ENCODE measurements at regions not wholly inside any gene's neighbourhood (a gene's known extent, or its start where the extent isn't known, plus 50 kb on each side); places are given as distances from the start of the nearest gene placed in this dataset.

DNA sequence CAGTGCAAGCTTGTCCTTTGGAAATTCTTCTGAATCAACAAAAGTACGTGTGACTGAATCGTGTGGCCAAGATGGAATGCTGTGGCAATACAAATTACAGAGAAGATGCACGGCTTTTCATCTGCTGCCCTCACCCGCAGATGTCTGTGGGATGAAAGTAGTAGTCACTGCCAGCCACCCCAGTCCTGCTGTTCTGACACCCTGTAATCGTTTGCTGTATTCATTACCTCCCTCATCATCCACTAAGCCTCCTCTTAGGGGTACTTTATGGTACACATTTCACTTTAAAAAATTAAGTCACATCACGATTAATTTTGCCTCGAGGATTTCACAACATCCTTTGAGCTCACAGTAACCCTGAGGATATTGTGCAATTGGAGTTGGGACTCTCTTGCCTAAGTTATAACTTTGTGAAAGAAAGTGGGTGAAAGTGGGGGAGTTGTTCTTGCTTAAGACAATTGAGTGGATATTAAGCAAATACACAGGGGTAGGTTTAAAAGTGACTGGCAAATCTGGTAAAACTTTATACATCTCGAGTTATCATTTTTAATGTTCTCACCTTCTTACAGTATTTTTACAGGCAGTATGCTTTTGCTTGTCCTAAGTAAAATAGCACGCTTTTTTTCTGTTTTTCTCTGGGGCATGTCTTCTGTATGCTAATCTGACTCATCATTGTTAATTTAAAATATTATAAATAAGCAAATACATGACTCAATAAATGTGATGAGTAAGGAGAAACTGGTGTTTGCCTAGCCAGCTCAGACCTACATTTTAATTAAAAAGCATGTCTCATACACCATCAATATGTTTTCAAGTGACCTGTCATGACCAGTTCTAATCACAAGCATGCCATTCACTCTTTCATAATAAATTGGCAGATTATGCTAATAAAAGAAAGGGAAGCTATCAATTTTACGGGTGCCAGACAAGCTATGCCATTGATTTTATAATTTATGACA is 680.9 kb downstream of the IRS1 start:
- peak overlapping the region; percentile 42 to 51 (median 42); a peak in 5 of 6 replicates for H3K4me3 ChIP-seq (replicated peaks in 1 of 3; ENCODE audit: insufficient read depth in 1 of 3, low read depth in 2 of 3, low read length in 3 of 3)
- intact Hi-C loops (cut with micrococcal nuclease; ENCODE audit: unreplicated experiment) (loop anchor here (2.0 to 5.0 kb wide), 4 partner anchors 40 to 451 kb away; no protein-coding TSS in a partner anchor), in situ Hi-C loops (cut with HindIII; ENCODE audit: extremely low pct_ligation_motif_present, low pct_unique_long_range_greater_than_20kb) (no loop called here)
- peak overlapping the region; percentile 20 for H2AFZ ChIP-seq (ENCODE audit: low read length)
- H3K36me3 ChIP-seq (replicated peaks in 1 of 2; ENCODE audit: control insufficient read depth in 1 of 2, insufficient read depth in 2 of 2, low read length in 2 of 2): no peaks in the 10 kb centered on the region
- H3K79me2 ChIP-seq (ENCODE audit: insufficient read depth, low read length): no peaks in the 10 kb centered on the region
- H3K4me2 ChIP-seq (ENCODE audit: low read depth, low read length): peak overlapping the region; percentile 72
- WGBS (ENCODE audit: low lambda C conversion rate): 13% methylated on average over 10 of the region's 10 CpGs
- H3K27ac ChIP-seq (ENCODE audit: extremely low read length, insufficient read depth, low read length): peak overlapping the region; percentile 54
- no peaks in the 10 kb centered on the region for H3K27me3 ChIP-seq (ENCODE audit: control insufficient read depth in 1 of 2, insufficient read depth in 2 of 2, low read length in 2 of 2)
- ChIA-PET POLR2A (interaction anchor here (0.6 to 2.9 kb wide), 8 partner anchors 11 to 682 kb away, joined by 3 to 16 read pairs (median 4); no protein-coding TSS in a partner anchor), CTCF (ENCODE audit: low intra/inter-chr PET ratio, low total read pairs) (no interaction called here)
- H4K20me1 ChIP-seq (ENCODE audit: insufficient read depth, low read length): no peaks in the 10 kb centered on the region
- ATAC-seq (peak; percentile 81), FAIRE-seq (peak; percentile 79), DNase-seq (ENCODE audit: low spot score) (peak; percentile 81)
- no peaks in the 10 kb centered on the region for H3K9me3 ChIP-seq (ENCODE audit: low read length)
- peaks cover 65% of the 10 kb centered on the region for H3K4me1 ChIP-seq (ENCODE audit: insufficient read depth, low read length)
- H3K9ac ChIP-seq (ENCODE audit: insufficient read depth, low read depth, low read length): peak overlapping the region; percentile 27
- no TSS peak for BruUV-seq (replicated peaks)
- TF ChIP-seq ZNF335 (CRISPR knock-in tag; IDR thresholded peaks at IDR 0.05) (0 out of 2 replicates have a peak, but pooled peaks have one; percentile 44), NCOA2 (CRISPR knock-in tag; IDR thresholded peaks at IDR 0.05) (peak; percentile 86), PAX8 (CRISPR knock-in tag; IDR thresholded peaks at IDR 0.05; ENCODE audit: borderline replicate concordance) (no peak), ZSCAN20 (CRISPR knock-in tag; IDR thresholded peaks at IDR 0.05; ENCODE audit: borderline replicate concordance) (0 out of 2 replicates have a peak, but pooled peaks have one; percentile 18), REPIN1 (CRISPR knock-in tag; IDR thresholded peaks at IDR 0.05; ENCODE audit: borderline replicate concordance, low read depth) (peak; percentile 74; the same call in 1 of the 2 replicates), ZNF766 (CRISPR knock-in tag; IDR thresholded peaks at IDR 0.05; ENCODE audit: borderline replicate concordance) (no peak), ZNF878 (CRISPR knock-in tag; IDR thresholded peaks at IDR 0.05) (peak; percentile 70; the same call in 1 of the 2 replicates), RXRB (CRISPR knock-in tag; IDR thresholded peaks at IDR 0.05; ENCODE audit: borderline replicate concordance) (peak; percentile 87), KDM1A (CRISPR knock-in tag; IDR thresholded peaks at IDR 0.05) (peak; percentile 38; the same call in 1 of the 2 replicates), CEBPB (IDR thresholded peaks at IDR 0.05; ENCODE audit: borderline replicate concordance, low read depth, low read length) (peak; percentile 100), SOX13 (IDR thresholded peaks at IDR 0.05) (peak; percentile 67; the same call in 1 of the 2 replicates), SOX13 (CRISPR knock-in tag; conservative IDR thresholded peaks at IDR 0.05 in 1 of 2, IDR thresholded peaks at IDR 0.05 in 1 of 2) (peak in 1 of 2 experiments; percentile 83; a peak in 2 of 4 replicates), NCOR1 (IDR thresholded peaks at IDR 0.05; ENCODE audit: borderline replicate concordance, low read length) (peak; percentile 76), ZFP36L1 (CRISPR knock-in tag; IDR thresholded peaks at IDR 0.05) (peak; percentile 70; the same call in 1 of the 2 replicates)
- TF ChIP-seq, protein P1, sequence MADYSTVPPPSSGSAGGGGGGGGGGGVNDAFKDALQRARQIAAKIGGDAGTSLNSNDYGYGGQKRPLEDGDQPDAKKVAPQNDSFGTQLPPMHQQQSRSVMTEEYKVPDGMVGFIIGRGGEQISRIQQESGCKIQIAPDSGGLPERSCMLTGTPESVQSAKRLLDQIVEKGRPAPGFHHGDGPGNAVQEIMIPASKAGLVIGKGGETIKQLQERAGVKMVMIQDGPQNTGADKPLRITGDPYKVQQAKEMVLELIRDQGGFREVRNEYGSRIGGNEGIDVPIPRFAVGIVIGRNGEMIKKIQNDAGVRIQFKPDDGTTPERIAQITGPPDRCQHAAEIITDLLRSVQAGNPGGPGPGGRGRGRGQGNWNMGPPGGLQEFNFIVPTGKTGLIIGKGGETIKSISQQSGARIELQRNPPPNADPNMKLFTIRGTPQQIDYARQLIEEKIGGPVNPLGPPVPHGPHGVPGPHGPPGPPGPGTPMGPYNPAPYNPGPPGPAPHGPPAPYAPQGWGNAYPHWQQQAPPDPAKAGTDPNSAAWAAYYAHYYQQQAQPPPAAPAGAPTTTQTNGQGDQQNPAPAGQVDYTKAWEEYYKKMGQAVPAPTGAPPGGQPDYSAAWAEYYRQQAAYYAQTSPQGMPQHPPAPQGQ (CRISPR knock-in tag; IDR thresholded peaks at IDR 0.05; ENCODE audit: borderline replicate concordance): no peak
- TF ChIP-seq, protein P2, sequence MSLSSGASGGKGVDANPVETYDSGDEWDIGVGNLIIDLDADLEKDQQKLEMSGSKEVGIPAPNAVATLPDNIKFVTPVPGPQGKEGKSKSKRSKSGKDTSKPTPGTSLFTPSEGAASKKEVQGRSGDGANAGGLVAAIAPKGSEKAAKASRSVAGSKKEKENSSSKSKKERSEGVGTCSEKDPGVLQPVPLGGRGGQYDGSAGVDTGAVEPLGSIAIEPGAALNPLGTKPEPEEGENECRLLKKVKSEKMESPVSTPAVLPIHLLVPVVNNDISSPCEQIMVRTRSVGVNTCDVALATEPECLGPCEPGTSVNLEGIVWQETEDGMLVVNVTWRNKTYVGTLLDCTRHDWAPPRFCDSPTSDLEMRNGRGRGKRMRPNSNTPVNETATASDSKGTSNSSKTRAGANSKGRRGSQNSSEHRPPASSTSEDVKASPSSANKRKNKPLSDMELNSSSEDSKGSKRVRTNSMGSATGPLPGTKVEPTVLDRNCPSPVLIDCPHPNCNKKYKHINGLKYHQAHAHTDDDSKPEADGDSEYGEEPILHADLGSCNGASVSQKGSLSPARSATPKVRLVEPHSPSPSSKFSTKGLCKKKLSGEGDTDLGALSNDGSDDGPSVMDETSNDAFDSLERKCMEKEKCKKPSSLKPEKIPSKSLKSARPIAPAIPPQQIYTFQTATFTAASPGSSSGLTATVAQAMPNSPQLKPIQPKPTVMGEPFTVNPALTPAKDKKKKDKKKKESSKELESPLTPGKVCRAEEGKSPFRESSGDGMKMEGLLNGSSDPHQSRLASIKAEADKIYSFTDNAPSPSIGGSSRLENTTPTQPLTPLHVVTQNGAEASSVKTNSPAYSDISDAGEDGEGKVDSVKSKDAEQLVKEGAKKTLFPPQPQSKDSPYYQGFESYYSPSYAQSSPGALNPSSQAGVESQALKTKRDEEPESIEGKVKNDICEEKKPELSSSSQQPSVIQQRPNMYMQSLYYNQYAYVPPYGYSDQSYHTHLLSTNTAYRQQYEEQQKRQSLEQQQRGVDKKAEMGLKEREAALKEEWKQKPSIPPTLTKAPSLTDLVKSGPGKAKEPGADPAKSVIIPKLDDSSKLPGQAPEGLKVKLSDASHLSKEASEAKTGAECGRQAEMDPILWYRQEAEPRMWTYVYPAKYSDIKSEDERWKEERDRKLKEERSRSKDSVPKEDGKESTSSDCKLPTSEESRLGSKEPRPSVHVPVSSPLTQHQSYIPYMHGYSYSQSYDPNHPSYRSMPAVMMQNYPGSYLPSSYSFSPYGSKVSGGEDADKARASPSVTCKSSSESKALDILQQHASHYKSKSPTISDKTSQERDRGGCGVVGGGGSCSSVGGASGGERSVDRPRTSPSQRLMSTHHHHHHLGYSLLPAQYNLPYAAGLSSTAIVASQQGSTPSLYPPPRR (CRISPR knock-in tag; IDR thresholded peaks at IDR 0.05; ENCODE audit: borderline replicate concordance): peak; percentile 29; the same call in 1 of the 2 replicates
